DND-41 (cell line): ENCODE measurements at regions not wholly inside any gene's neighbourhood (a gene's known extent, or its start where the extent isn't known, plus 50 kb on each side); places are given as distances from the start of the nearest gene placed in this dataset.

Experiments used
- CTCF ChIP-seq: IDR thresholded peaks from 2 replicates; pipeline ENCODE4 v1.5.1; 2012; ENCODE audit warnings: borderline replicate concordance, low read length, moderate library complexity, mild to moderate bottlenecking; ENCODE audit not compliant: poor library complexity, severe bottlenecking; ENCODE audit errors: extremely low read depth
- EZH2 ChIP-seq: IDR thresholded peaks from 3 replicates; pipeline ENCODE4 v1.6.1; 2012; ENCODE audit warnings: borderline replicate concordance, low read depth, mild to moderate bottlenecking, moderate library complexity, low read length, inconsistent platforms; ENCODE audit not compliant: severe bottlenecking

- TF ChIP-seq CTCF: no peak
- TF ChIP-seq EZH2: no peak
Measured at GRCh38 chr22:48675830-48676145, 1151.9 kb downstream of the BRD1 start.
